ENCODE measurements at regions not wholly inside any gene's neighbourhood (a gene's known extent, or its start where the extent isn't known, plus 50 kb on each side); places are given as distances from the start of the nearest gene placed in this dataset.

- no peak for DNase-seq (ENCODE audit: low spot score)
Measured at GRCh38 chr11:119520966-119521365, 98.0 kb upstream of the THY1 start.

- DNase-seq (ENCODE audit: low spot score), result no peak
Measured at GRCh38 chr11:119520400-119520799, 97.4 kb upstream of the THY1 start.

GRCh38 chr11:119519796-119520195, 96.8 kb upstream of the THY1 start:
- no peak for DNase-seq (ENCODE audit: low spot score)

GRCh38 chr11:119518746-119519730, 96.1 kb upstream of the THY1 start:
- no peak for DNase-seq (ENCODE audit: low spot score)

- no peak for DNase-seq (ENCODE audit: low spot score)
Measured at GRCh38 chr11:119515771-119516400, 92.9 kb upstream of the THY1 start.

GRCh38 chr11:119513806-119514170, 90.8 kb upstream of the THY1 start:
- DNase-seq (ENCODE audit: low spot score), result no peak

- DNase-seq (ENCODE audit: low spot score), result no peak
Measured at GRCh38 chr11:119513131-119513805, 90.3 kb upstream of the THY1 start.

- no peak for DNase-seq (ENCODE audit: low spot score)
Measured at GRCh38 chr11:119512369-119512768, 89.4 kb upstream of the THY1 start.

GRCh38 chr11:119511614-119512306, 88.8 kb upstream of the THY1 start:
- no peak for DNase-seq (ENCODE audit: low spot score)

- no peak for DNase-seq (ENCODE audit: low spot score)
Measured at GRCh38 chr11:119509969-119510401, 87.0 kb upstream of the THY1 start.

GRCh38 chr11:119509282-119509841, 86.4 kb upstream of the THY1 start:
- no peak for DNase-seq (ENCODE audit: low spot score)

GRCh38 chr11:119506436-119506835, 83.5 kb upstream of the THY1 start:
- no peak for DNase-seq (ENCODE audit: low spot score)

GRCh38 chr11:119505861-119506260, 82.9 kb upstream of the THY1 start:
- DNase-seq (ENCODE audit: low spot score), result no peak

GRCh38 chr11:119505071-119505470, 82.1 kb upstream of the THY1 start:
- no peak for DNase-seq (ENCODE audit: low spot score)

GRCh38 chr11:119504371-119504770, 81.4 kb upstream of the THY1 start:
- no peak for DNase-seq (ENCODE audit: low spot score)

- DNase-seq (ENCODE audit: low spot score), result no peak
Measured at GRCh38 chr11:119501777-119502405, 78.9 kb upstream of the THY1 start.

GRCh38 chr11:119497717-119498116, 74.7 kb upstream of the THY1 start:
- DNase-seq (ENCODE audit: low spot score), result no peak

- DNase-seq (ENCODE audit: low spot score), result no peak
Measured at GRCh38 chr11:119496997-119497396, 74.0 kb upstream of the THY1 start.

- no peak for DNase-seq (ENCODE audit: low spot score)
Measured at GRCh38 chr11:119496469-119496868, 73.5 kb upstream of the THY1 start.

GRCh38 chr11:119493712-119494111, 70.7 kb upstream of the THY1 start:
- peak; percentile 29 for DNase-seq (ENCODE audit: low spot score)

- DNase-seq (ENCODE audit: low spot score), result no peak
Measured at GRCh38 chr11:119491753-119492510, 69.0 kb upstream of the THY1 start.

All from HuH-7.5 (cell line).